PC-9 (cell line): ENCODE measurements at regions not wholly inside any gene's neighbourhood (a gene's known extent, or its start where the extent isn't known, plus 50 kb on each side); places are given as distances from the start of the nearest gene placed in this dataset.

ENCODE experiments used
- BruUV-seq: library from RNA; stranded (reverse); fragments of 400-500 nt; replicated peaks from 2 replicates; lab custom pipeline; 2021; lab: Mats Ljungman, UMichigan
- CTCF ChIA-PET: fragments of 300-600 bp; sonication (Branson Sonifier 250); formaldehyde crosslinking; loops from one replicate; lab custom pipeline; 2022; ENCODE audit warnings: antibody characterized with exemption; lab: Charles Lee
- POLR2A ChIA-PET: fragments of 300-600 bp; sonication (Branson Sonifier 250); formaldehyde crosslinking; loops from one replicate; lab custom pipeline; 2022; ENCODE audit warnings: antibody characterized with exemption; ENCODE audit not compliant: unreplicated experiment; lab: Charles Lee
- DNase-seq, 2 experiments: peaks; one replicate each; pipeline versions ENCODE4 v3.0.0 to v3.0.0-alpha.2; 2015 to 2022; ENCODE audit warnings: mixed read lengths in 1 of 2
- H2AFZ ChIP-seq: fragments of 200-600 bp; sonication (generic); 2 replicates; pipeline ENCODE4 v1.8.1; 2017; ENCODE audit warnings: antibody characterized with exemption
- H3F3A ChIP-seq: fragments of 200-600 bp; sonication (generic); 2 replicates; pipeline ENCODE4 v1.8.1; 2017; ENCODE audit warnings: antibody characterized with exemption, mild to moderate bottlenecking, low read depth; ENCODE audit not compliant: insufficient read depth
- H3K27ac ChIP-seq: fragments of 200-600 bp; sonication (generic); 2 replicates; pipeline ENCODE4 v1.6.1; 2016; ENCODE audit warnings: mixed run types
- H3K27me3 ChIP-seq: fragments of 200-600 bp; sonication (generic); 2 replicates; pipeline ENCODE4 v1.6.1; 2016; ENCODE audit warnings: low read depth, mixed run types; ENCODE audit not compliant: insufficient read depth
- H3K36me3 ChIP-seq: fragments of 200-600 bp; sonication (generic); 2 replicates; pipeline ENCODE4 v1.6.1; 2016; ENCODE audit warnings: low read depth, mixed run types
- H3K4me1 ChIP-seq: fragments of 200-600 bp; sonication (generic); replicated peaks from 2 replicates; pipeline ENCODE4 v1.6.1; 2016; ENCODE audit warnings: mixed run types; ENCODE audit not compliant: insufficient read depth
- H3K4me2 ChIP-seq: fragments of 200-600 bp; sonication (generic); 2 replicates; pipeline ENCODE4 v1.6.1; 2017; ENCODE audit warnings: mixed run types
- H3K4me3 ChIP-seq: fragments of 200-600 bp; sonication (generic); 2 replicates; pipeline ENCODE4 v1.6.1; 2016; ENCODE audit warnings: mixed run types
- H3K79me2 ChIP-seq: fragments of 200-600 bp; sonication (generic); 2 replicates; pipeline ENCODE4 v1.6.1; 2017; ENCODE audit warnings: low read depth, mixed run types
- H3K9me2 ChIP-seq: fragments of 200-600 bp; sonication (generic); 2 replicates; pipeline ENCODE4 v1.8.1; 2017; ENCODE audit warnings: mild to moderate bottlenecking; ENCODE audit not compliant: insufficient read depth
- H3K9me3 ChIP-seq: fragments of 200-600 bp; sonication (generic); 2 replicates; pipeline ENCODE4 v1.8.1; 2016; ENCODE audit warnings: low read depth; ENCODE audit not compliant: insufficient read depth
- H4K20me1 ChIP-seq: fragments of 200-600 bp; sonication (generic); 2 replicates; pipeline ENCODE4 v1.8.1; 2017; ENCODE audit not compliant: insufficient read depth
- EZH2 ChIP-seq: fragments of 200-600 bp; sonication (generic); IDR thresholded peaks from 2 replicates; pipeline ENCODE4 v1.8.0; 2017; ENCODE audit warnings: antibody characterized with exemption, low read depth
- intact Hi-C: fragments of 100-400 bp; cut with micrococcal nuclease; formaldehyde crosslinking; loops from one replicate; pipeline ENCODE4 v1.10.0; 2022; ENCODE audit not compliant: unreplicated experiment
- TF ChIP-seq, protein P1 (sequence below): fragments of 200-600 bp; sonication (generic); conservative IDR thresholded peaks from 2 replicates; pipeline ENCODE4 v1.6.1; 2017; ENCODE audit warnings: mixed run types, antibody characterized with exemption, mild to moderate bottlenecking, moderate library complexity

DNA sequence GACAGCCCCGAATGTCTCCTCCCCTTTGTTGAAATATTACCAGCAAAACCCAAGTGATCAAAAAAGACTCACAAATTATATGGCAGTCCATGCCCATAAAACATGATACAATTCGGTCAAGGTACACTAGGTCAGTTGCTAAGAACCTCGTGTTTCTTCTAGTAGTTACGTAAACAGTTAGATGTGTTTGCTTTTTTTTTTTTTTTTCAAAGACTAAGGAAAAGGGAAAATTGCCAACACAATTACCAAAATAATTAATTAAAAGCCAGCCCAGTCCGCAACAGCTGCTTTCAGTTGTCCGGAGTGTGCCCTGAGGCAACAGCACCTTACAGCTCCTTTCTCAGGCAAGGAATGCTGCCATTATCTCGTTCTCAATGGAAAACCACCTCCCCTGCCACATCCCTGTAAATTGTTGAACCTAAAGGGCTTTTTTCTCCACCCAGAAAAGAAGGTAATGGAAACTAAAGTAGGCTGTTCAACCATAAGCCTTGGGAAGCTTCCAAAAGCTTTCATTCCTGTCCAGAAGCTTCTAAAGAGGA is 129.2 kb upstream of the TSC22D2 start:
- intact Hi-C loops: no loop called here

DNA sequence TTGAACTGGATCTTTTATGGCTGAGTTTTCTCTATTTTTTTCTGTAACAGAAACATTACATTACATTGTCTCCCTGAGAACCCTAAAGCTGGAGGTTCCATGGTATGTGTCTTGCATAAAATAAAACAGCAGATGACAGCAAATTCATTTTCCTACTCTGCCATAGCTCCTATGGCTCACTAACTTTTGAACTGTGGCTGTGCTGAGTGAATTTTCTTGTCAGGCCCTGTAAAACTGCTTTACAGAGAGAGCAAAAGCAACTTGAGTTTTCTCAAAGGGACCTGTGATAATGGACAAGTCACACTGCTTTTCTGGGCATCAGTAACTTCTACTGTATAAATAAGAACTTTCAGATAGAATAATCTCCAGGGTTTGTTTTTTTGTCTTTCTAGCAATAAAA is 129.9 kb upstream of the TSC22D2 start:
- BruUV-seq: no TSS peak
- Histone ChIP-seq H3K27me3 (no peaks in the 10 kb centered on the region), H3K27ac (no peak overlapping the region), H3F3A (no peaks in the 10 kb centered on the region), H3K4me1 (no peaks in the 10 kb centered on the region), H3K9me2 (no peaks in the 10 kb centered on the region), H2AFZ (no peak overlapping the region), H3K4me3 (no peak overlapping the region), H3K79me2 (no peaks in the 10 kb centered on the region), H3K36me3 (no peaks in the 10 kb centered on the region), H4K20me1 (no peaks in the 10 kb centered on the region), H3K4me2 (no peak overlapping the region), H3K9me3 (no peaks in the 10 kb centered on the region)
- ChIA-PET CTCF (no interaction called here), POLR2A (no interaction called here)
- no peak for DNase-seq
- intact Hi-C loops: no loop called here
- TF ChIP-seq EZH2: no peak
- TF ChIP-seq, protein P1, sequence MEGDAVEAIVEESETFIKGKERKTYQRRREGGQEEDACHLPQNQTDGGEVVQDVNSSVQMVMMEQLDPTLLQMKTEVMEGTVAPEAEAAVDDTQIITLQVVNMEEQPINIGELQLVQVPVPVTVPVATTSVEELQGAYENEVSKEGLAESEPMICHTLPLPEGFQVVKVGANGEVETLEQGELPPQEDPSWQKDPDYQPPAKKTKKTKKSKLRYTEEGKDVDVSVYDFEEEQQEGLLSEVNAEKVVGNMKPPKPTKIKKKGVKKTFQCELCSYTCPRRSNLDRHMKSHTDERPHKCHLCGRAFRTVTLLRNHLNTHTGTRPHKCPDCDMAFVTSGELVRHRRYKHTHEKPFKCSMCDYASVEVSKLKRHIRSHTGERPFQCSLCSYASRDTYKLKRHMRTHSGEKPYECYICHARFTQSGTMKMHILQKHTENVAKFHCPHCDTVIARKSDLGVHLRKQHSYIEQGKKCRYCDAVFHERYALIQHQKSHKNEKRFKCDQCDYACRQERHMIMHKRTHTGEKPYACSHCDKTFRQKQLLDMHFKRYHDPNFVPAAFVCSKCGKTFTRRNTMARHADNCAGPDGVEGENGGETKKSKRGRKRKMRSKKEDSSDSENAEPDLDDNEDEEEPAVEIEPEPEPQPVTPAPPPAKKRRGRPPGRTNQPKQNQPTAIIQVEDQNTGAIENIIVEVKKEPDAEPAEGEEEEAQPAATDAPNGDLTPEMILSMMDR: no peak

More for the DNA sequence above, 129.2 kb upstream of the TSC22D2 start:
- H3K4me3 ChIP-seq: no peak overlapping the region
- BruUV-seq: no TSS peak
- no peaks in the 10 kb centered on the region for H3K9me3 ChIP-seq
- H3K4me2 ChIP-seq: no peak overlapping the region
- H3K27ac ChIP-seq: no peak overlapping the region
- no peaks in the 10 kb centered on the region for H4K20me1 ChIP-seq
- CTCF ChIA-PET: no interaction called here
- H3K27me3 ChIP-seq: no peaks in the 10 kb centered on the region
- DNase-seq: no peak
- TF ChIP-seq, protein P1: no peak
- TF ChIP-seq EZH2: no peak
- H3K36me3 ChIP-seq: no peaks in the 10 kb centered on the region
- H3K4me1 ChIP-seq: no peaks in the 10 kb centered on the region
- no peak overlapping the region for H2AFZ ChIP-seq
- POLR2A ChIA-PET: no interaction called here
- no peaks in the 10 kb centered on the region for H3K79me2 ChIP-seq
- H3F3A ChIP-seq: no peaks in the 10 kb centered on the region
- no peaks in the 10 kb centered on the region for H3K9me2 ChIP-seq

DNA sequence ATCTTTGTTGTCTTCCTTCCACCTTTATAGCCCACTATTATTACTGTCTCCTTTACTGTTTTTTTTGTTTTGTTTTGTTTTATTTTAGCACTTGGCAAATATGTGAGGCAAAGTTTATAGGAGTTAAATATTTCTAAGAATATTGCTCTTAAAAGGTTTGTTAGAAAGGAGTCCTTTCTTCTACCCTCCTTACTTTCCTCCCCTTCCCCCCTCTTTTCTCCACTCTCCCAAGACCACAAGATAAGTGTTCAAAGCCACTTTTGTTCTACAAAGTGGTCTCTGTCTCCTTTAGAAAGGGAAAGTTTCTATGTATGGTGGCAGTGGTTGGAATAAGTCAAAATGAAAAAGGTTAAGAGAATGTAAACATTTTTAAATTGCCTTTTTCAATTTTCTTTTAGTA is 130.7 kb upstream of the TSC22D2 start:
- BruUV-seq: no TSS peak
- ChIA-PET CTCF (no interaction called here), POLR2A (interaction anchor here (0.6 kb wide), 1 partner anchor 140 kb away, joined by 3 read pairs; no protein-coding TSS in a partner anchor)
- intact Hi-C loops: no loop called here
- DNase-seq: no peak
- H3K27me3 ChIP-seq: no peaks in the 10 kb centered on the region
- no peak overlapping the region for H3K4me3 ChIP-seq
- no peak overlapping the region for H3K4me2 ChIP-seq
- H3K36me3 ChIP-seq: no peaks in the 10 kb centered on the region
- no peaks in the 10 kb centered on the region for H3K9me3 ChIP-seq
- no peaks in the 10 kb centered on the region for H3F3A ChIP-seq
- TF ChIP-seq, protein P1: no peak
- no peak for TF ChIP-seq EZH2
- H3K27ac ChIP-seq: no peak overlapping the region
- H4K20me1 ChIP-seq: no peaks in the 10 kb centered on the region
- H2AFZ ChIP-seq: no peak overlapping the region
- no peaks in the 10 kb centered on the region for H3K4me1 ChIP-seq
- no peaks in the 10 kb centered on the region for H3K9me2 ChIP-seq
- H3K79me2 ChIP-seq: no peaks in the 10 kb centered on the region
